Stimulated activated CD4-positive, alpha-beta T cell treated with anti-CD3 and anti-CD28 coated beads, Interleukin-2, amount 100 ng/mL, for 24 hours (primary cell): ENCODE measurements at regions not wholly inside any gene's neighbourhood (a gene's known extent, or its start where the extent isn't known, plus 50 kb on each side); places are given as distances from the start of the nearest gene placed in this dataset.

ENCODE experiments used
- DNase-seq, 2 donors: peaks; one replicate each; pipeline ENCODE4 v3.0.0-alpha.2; 2020

- no peak for DNase-seq
These were observed 262.0 kb downstream of the HIVEP2 start for GRCh38 chr6:142682985-142683384.

GRCh38 chr6:142683714-142684141 lies 261.2 kb downstream of the HIVEP2 start:
- DNase-seq = no peak

GRCh38 chr6:142684371-142684770 lies 260.6 kb downstream of the HIVEP2 start:
- DNase-seq = no peak

GRCh38 chr6:142685852-142686506 lies 259.0 kb downstream of the HIVEP2 start:
- no peak for DNase-seq

- no peak for DNase-seq
These were observed 258.5 kb downstream of the HIVEP2 start for GRCh38 chr6:142686507-142686887.

- peak; percentile 67 to 78 for DNase-seq
These were observed 252.0 kb downstream of the HIVEP2 start for GRCh38 chr6:142692942-142693341.

GRCh38 chr6:142693441-142693840 lies 251.5 kb downstream of the HIVEP2 start:
- no peak for DNase-seq

DNA sequence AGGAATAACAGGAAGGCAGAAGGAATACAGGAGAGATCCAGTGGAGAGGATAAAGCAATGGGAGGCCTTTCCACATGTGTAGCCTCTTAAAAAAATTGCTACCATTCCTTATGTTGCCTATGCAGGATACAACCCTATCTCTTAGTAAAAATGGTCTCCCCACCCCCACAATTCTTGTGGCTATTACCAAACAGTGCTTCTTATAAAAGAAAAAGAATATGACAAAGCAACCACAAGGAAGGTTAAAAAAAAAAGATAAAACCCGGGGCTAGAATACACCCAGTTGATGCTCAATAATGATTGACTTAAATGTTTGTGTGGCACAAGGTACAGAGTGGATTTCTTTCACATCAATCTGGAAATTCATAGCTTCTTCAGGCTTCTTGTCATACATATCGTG lies 250.9 kb downstream of the HIVEP2 start:
- DNase-seq = no peak

DNA sequence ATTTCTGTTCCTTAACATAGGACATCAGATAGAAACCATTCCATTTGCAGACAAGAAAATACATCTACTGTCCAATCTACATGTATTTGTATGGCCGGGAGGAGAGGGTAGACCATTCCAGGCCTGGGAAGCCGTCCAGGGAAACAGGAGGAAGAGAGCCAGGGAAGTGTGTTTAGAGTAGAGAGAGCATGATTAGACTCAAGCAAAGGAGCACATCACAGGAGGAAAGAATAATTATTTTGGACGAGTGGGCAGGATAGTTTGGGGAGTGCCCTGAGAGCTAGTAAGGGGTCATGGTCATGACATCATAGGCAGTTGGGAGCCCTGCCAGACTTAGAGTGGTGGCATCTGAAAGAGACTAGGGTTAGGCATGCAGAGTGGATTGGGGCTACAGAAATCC lies 250.0 kb downstream of the HIVEP2 start:
- DNase-seq = no peak

- no peak for DNase-seq
These were observed 248.6 kb downstream of the HIVEP2 start for GRCh38 chr6:142696123-142697000.

DNA sequence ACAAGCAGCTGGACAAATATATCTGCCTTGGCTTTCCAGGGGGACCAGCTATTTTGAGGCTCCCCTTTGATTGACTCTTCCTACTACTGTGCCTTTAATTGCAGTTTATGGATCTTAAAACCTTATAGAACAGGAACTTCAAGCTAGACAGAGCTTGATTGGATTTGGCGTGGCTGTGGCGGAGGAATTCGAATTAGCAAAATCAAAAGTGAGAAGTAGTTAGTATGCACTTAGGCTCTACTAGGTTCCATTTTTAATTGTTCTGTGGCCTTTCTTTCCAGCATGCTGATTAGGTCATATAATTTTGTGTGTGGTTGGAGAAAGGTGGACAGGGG lies 248.0 kb downstream of the HIVEP2 start:
- DNase-seq = no peak

DNA sequence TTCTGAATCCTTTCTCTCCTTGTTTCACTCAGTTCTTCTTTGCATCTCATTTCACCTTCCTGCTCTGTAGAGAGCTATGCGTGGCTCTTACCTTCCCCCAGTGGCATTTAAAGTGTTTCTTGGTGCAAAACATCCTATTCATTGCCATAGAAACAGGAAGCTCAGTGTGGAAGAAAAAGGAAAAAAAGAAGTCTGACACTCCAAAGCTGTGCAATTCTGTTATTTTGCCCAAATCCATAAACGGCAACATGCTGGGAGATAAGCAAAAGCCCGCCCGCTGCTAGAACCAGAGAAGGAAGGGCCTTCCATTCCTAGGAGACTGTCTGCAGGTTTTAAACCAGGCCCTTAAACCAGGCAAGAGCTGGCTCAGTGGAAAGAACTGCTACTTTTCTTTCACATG lies 247.1 kb downstream of the HIVEP2 start:
- DNase-seq = no peak

GRCh38 chr6:142698751-142699150 lies 246.2 kb downstream of the HIVEP2 start:
- DNase-seq = no peak

- no peak for DNase-seq
These were observed 245.6 kb downstream of the HIVEP2 start for GRCh38 chr6:142699391-142699790.

DNA sequence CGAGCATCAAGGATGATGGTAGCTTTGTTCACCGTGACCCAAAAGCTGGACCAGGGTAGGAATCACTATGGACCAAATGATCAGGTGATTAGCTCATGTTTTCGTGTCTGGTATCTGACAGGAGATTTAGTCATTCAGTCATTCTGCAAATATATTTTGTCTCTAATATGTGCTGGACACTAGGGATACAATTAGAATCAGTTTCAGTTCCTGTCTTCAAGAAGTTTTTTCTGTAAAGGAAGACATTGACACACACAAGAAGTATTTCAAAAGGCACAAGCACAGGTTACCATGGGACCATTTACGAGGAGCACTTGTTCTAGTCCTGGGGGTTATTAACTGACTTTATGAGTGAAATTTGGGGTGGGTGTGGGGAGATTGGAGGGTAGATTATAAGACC lies 244.9 kb downstream of the HIVEP2 start:
- no peak for DNase-seq

DNA sequence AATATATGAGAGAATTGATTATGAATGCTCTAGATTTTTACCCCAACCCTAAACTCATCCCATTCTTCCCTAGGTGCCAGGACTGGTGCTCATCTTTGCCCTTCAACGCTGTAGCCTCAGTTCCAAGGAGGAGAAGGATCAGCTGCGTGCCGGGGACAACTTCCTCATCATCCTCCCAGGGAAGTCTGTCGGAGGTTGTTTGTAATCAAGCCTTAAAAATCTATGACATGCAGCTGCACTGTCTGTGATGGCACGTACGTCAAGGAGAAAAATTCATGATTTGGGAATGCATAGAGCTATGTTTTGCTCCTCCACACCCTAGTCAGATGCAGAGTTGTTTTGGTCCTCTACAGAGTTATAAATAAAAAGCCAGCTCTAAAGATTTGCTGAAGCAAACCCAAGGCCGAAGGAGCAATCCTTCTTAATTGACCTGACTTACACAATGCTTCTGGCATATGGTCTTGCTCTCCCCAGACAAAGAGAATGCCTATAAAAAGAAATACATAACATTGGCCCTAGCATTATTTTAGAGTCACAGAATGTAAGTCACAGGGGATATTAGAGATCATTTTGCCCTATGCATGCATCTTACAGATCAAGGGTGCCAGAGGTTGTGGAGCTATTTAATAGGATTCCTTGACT lies 244.2 kb downstream of the HIVEP2 start:
- DNase-seq = no peak
